ENCODE measurements at regions not wholly inside any gene's neighbourhood (a gene's known extent, or its start where the extent isn't known, plus 50 kb on each side); places are given as distances from the start of the nearest gene placed in this dataset.

GRCh38 chr11:129698212-129698611 lies 117.4 kb upstream of the TMEM45B start:
- H3K27me3 ChIP-seq (replicated peaks; ENCODE audit: control insufficient read depth, insufficient read depth, low read length), result peaks cover 2% of the 10 kb centered on the region
- H3K36me3 ChIP-seq (ENCODE audit: control insufficient read depth, insufficient read depth, low read length), result no peaks in the 10 kb centered on the region

GRCh38 chr11:129699711-129700304 lies 115.8 kb upstream of the TMEM45B start:
- Histone ChIP-seq H3K36me3 (ENCODE audit: control insufficient read depth, insufficient read depth, low read length) (no peaks in the 10 kb centered on the region), H3K4me3 (replicated peaks; ENCODE audit: low read depth, low read length) (no peak overlapping the region), H3K27me3 (replicated peaks; ENCODE audit: control insufficient read depth, insufficient read depth, low read length) (peaks cover 2% of the 10 kb centered on the region)
- DNase-seq (ENCODE audit: extremely low read depth, insufficient read length), result no peak
- no peak for TF ChIP-seq CTCF (IDR thresholded peaks at IDR 0.05; ENCODE audit: insufficient read depth, low read length, poor library complexity, severe bottlenecking)

More at GRCh38 chr11:129698212-129698611, 117.4 kb upstream of the TMEM45B start:
- H3K4me3 ChIP-seq (replicated peaks; ENCODE audit: low read depth, low read length), result no peak overlapping the region
- no peak for DNase-seq (ENCODE audit: extremely low read depth, insufficient read length)
- TF ChIP-seq CTCF (IDR thresholded peaks at IDR 0.05; ENCODE audit: insufficient read depth, low read length, poor library complexity, severe bottlenecking), result no peak

- DNase-seq (ENCODE audit: extremely low read depth, insufficient read length), result no peak
- Histone ChIP-seq H3K36me3 (ENCODE audit: control insufficient read depth, insufficient read depth, low read length) (no peaks in the 10 kb centered on the region), H3K27me3 (replicated peaks; ENCODE audit: control insufficient read depth, insufficient read depth, low read length) (peaks cover 2% of the 10 kb centered on the region), H3K4me3 (replicated peaks; ENCODE audit: low read depth, low read length) (no peak overlapping the region)
- TF ChIP-seq CTCF (IDR thresholded peaks at IDR 0.05; ENCODE audit: insufficient read depth, low read length, poor library complexity, severe bottlenecking), result no peak
Observed at GRCh38 chr11:129700701-129701100, 114.9 kb upstream of the TMEM45B start.

GRCh38 chr11:129701706-129702105 lies 113.9 kb upstream of the TMEM45B start:
- no peaks in the 10 kb centered on the region for H3K36me3 ChIP-seq (ENCODE audit: control insufficient read depth, insufficient read depth, low read length)
- DNase-seq (ENCODE audit: extremely low read depth, insufficient read length), result no peak
- TF ChIP-seq CTCF (IDR thresholded peaks at IDR 0.05; ENCODE audit: insufficient read depth, low read length, poor library complexity, severe bottlenecking), result no peak
- H3K27me3 ChIP-seq (replicated peaks; ENCODE audit: control insufficient read depth, insufficient read depth, low read length), result peaks cover 3% of the 10 kb centered on the region
- no peak overlapping the region for H3K4me3 ChIP-seq (replicated peaks; ENCODE audit: low read depth, low read length)

GRCh38 chr11:129702410-129703398 lies 112.9 kb upstream of the TMEM45B start:
- Histone ChIP-seq H3K4me3 (replicated peaks; ENCODE audit: low read depth, low read length) (no peak overlapping the region), H3K36me3 (ENCODE audit: control insufficient read depth, insufficient read depth, low read length) (no peaks in the 10 kb centered on the region), H3K27me3 (replicated peaks; ENCODE audit: control insufficient read depth, insufficient read depth, low read length) (peaks cover 3% of the 10 kb centered on the region)
- no peak for DNase-seq (ENCODE audit: extremely low read depth, insufficient read length)
- no peak for TF ChIP-seq CTCF (IDR thresholded peaks at IDR 0.05; ENCODE audit: insufficient read depth, low read length, poor library complexity, severe bottlenecking)

All from GM06990 (cell line).